Uterus (tissue), 3 donors: ENCODE measurements at regions not wholly inside any gene's neighbourhood (a gene's known extent, or its start where the extent isn't known, plus 50 kb on each side); places are given as distances from the start of the nearest gene placed in this dataset.
"Not testable (repeated sequence)": the region's sequence is repeated elsewhere in the genome, so short reads cannot be mapped to it uniquely, and the experiment has no call there.

Source experiments
- DNase-seq, 2 donors: peaks; one replicate each; pipeline ENCODE4 v3.0.0-alpha.2; 2019 to 2020
- H3K27ac ChIP-seq, 2 donors: fragments of 200-600 bp; sonication (generic); 1 replicate in 1 of 2; 2 replicates in 1 of 2; pipeline ENCODE4 v1.5.1; 2016 to 2018
- H3K27me3 ChIP-seq, 2 donors: fragments of 200-600 bp; sonication (generic); one replicate each; pipeline ENCODE4 v1.5.1; 2018 to 2019; ENCODE audit warnings: control low read depth in 1 of 2
- H3K36me3 ChIP-seq, 2 donors: fragments of 200-600 bp; sonication (generic); one replicate each; pipeline ENCODE4 v1.5.1; 2019; ENCODE audit warnings: control low read depth in 1 of 2
- H3K4me1 ChIP-seq, 2 donors: fragments of 200-600 bp; sonication (generic); one replicate each; pipeline ENCODE4 v1.5.1; 2018 to 2019; ENCODE audit warnings: control low read depth in 1 of 2
- H3K4me3 ChIP-seq, 2 donors: fragments of 200-600 bp; sonication (generic); 1 replicate in 1 of 2; 2 replicates in 1 of 2; pipeline ENCODE4 v1.5.1; 2018 to 2019; ENCODE audit warnings: mild to moderate bottlenecking in 1 of 2
- H3K9me3 ChIP-seq, 2 donors: fragments of 200-600 bp; sonication (generic); one replicate each; pipeline ENCODE4 v1.5.1; 2019; ENCODE audit warnings: control low read depth in 1 of 2
- POLR2A ChIP-seq, 2 donors: fragments of 450-650 bp; IDR thresholded peaks; one replicate each; pipeline ENCODE4 v1.6.1; 2016; ENCODE audit warnings: antibody characterized with exemption in 2 of 2, mild to moderate bottlenecking in 1 of 2, moderate library complexity in 1 of 2
- intact Hi-C: fragments of 100-400 bp; cut with DNase I; formaldehyde crosslinking; loops from one replicate; pipeline ENCODE4 v1.15.1; 2023; ENCODE audit warnings: low total_unique reads
- TF ChIP-seq, protein P1 (sequence below), 4 experiments: fragments of 200-600 bp in 2 of 4; fragments of 450-650 bp in 2 of 4; sonication (generic) in 2 of 4; IDR thresholded peaks; one replicate each; pipeline ENCODE4 v1.5.1; 2016 to 2019; ENCODE audit warnings: antibody characterized with exemption in 4 of 4, mild to moderate bottlenecking in 2 of 4, moderate library complexity in 1 of 4
- donor health status: DM: yes; HTN: yes; CAD: no.

- Histone ChIP-seq H3K27me3 (no peaks in the 10 kb centered on the region), H3K36me3 (no peaks in the 10 kb centered on the region), H3K4me3 (no peak overlapping the region), H3K9me3 (no peaks in the 10 kb centered on the region), H3K4me1 (no peaks in the 10 kb centered on the region), H3K27ac (no peak overlapping the region)
- no peak for TF ChIP-seq POLR2A (IDR thresholded peaks at IDR 0.05)
- TF ChIP-seq, protein P1, sequence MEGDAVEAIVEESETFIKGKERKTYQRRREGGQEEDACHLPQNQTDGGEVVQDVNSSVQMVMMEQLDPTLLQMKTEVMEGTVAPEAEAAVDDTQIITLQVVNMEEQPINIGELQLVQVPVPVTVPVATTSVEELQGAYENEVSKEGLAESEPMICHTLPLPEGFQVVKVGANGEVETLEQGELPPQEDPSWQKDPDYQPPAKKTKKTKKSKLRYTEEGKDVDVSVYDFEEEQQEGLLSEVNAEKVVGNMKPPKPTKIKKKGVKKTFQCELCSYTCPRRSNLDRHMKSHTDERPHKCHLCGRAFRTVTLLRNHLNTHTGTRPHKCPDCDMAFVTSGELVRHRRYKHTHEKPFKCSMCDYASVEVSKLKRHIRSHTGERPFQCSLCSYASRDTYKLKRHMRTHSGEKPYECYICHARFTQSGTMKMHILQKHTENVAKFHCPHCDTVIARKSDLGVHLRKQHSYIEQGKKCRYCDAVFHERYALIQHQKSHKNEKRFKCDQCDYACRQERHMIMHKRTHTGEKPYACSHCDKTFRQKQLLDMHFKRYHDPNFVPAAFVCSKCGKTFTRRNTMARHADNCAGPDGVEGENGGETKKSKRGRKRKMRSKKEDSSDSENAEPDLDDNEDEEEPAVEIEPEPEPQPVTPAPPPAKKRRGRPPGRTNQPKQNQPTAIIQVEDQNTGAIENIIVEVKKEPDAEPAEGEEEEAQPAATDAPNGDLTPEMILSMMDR (IDR thresholded peaks at IDR 0.05) = no peak
- intact Hi-C loops = no loop called here
- DNase-seq = no peak
Observed at GRCh38 chr3:165946360-165946759, 109.1 kb upstream of the BCHE start.

DNA sequence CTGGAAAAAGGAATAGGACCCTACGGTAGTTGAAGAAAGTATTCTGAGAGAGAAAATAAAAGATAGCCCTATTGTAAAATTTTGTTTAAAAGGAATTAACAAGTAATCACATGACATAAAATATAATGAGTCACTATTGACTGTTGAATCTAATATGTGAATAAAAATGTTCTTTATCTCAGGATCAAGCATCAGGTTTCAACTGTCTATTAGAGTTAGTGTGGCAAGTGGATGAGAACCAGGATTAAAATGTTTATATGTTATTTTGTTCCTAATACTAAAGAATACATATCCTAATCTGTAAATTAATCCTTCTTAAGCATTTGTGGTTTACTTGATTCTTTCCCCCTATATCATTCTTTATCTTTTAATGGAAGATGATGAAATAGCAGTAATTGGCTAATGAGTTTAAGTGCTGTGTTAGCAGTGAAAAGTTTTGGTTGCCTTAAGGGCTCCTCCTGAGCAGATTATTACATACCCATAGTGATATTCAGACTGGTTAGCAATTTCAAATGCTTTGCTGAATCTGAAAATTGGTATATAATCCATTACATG, 101.8 kb upstream of the BCHE start:
- Histone ChIP-seq H3K27ac (no peak overlapping the region), H3K9me3 (no peaks in the 10 kb centered on the region), H3K4me3 (no peak overlapping the region), H3K36me3 (no peaks in the 10 kb centered on the region), H3K27me3 (no peaks in the 10 kb centered on the region), H3K4me1 (no peaks in the 10 kb centered on the region)
- intact Hi-C loops = no loop called here
- TF ChIP-seq, protein P1 (IDR thresholded peaks at IDR 0.05) = no peak
- no peak for TF ChIP-seq POLR2A (IDR thresholded peaks at IDR 0.05)
- no peak for DNase-seq

GRCh38 chr3:165936081-165936480, 98.9 kb upstream of the BCHE start:
- H3K27ac ChIP-seq, DNase-seq, H3K4me1 ChIP-seq, H3K27me3 ChIP-seq, H3K36me3 ChIP-seq, H3K4me3 ChIP-seq, intact Hi-C loops, H3K9me3 ChIP-seq: not testable (repeated sequence)

DNA sequence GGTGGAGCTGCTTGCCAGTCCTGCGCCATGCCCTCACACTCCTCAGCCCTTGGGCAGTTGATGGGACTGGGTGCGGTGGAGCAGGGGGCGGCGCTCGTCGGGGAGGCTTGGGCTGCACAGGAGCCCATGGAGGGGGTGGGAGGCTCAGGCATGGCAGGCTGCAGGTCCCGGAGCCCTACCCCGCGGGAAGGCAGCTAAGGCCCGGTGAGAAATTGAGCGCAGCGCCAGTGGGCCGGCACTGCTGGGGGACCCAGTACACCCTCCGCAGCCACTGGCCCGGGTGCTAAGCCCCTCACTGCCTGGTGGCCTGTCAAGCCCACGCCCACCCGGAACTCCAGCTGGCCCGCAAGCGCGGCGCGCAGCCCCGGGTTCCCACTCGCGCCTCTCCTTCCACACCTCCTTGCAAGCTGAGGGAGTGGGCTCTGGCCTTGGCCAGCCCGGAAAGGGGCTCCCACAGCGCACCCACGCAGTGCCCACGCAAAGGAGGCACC, 87.1 kb upstream of the BCHE start:
- H3K4me3 ChIP-seq, intact Hi-C loops, H3K27ac ChIP-seq, H3K9me3 ChIP-seq, H3K36me3 ChIP-seq, DNase-seq, H3K4me1 ChIP-seq, H3K27me3 ChIP-seq: not testable (repeated sequence)

DNA sequence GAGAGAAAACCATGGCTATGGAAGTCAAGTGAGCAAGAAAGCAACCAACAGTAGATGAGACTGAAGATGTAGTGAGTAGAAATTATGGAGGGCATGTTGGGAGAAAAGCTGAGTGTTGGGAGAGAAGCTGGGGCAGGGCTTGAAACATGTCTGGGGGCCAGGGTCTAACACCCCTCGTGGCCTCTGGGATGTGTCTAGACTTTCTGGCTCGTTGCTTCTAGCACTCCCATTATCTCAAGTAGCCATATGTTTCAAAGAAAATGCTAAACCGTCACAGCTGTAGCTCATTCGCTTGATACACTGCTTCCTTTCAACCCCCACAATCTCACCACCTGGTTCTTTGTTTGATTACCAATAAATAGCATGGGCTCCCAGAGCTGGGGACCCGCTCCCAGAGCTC, 83.8 kb upstream of the BCHE start:
- intact Hi-C loops = no loop called here
- Histone ChIP-seq H3K4me1 (no peaks in the 10 kb centered on the region), H3K9me3 (no peaks in the 10 kb centered on the region), H3K27me3 (no peaks in the 10 kb centered on the region), H3K4me3 (no peak overlapping the region), H3K36me3 (no peaks in the 10 kb centered on the region), H3K27ac (no peak overlapping the region)
- TF ChIP-seq, protein P1 (IDR thresholded peaks at IDR 0.05) = no peak
- no peak for TF ChIP-seq POLR2A (IDR thresholded peaks at IDR 0.05)
- no peak for DNase-seq

DNA sequence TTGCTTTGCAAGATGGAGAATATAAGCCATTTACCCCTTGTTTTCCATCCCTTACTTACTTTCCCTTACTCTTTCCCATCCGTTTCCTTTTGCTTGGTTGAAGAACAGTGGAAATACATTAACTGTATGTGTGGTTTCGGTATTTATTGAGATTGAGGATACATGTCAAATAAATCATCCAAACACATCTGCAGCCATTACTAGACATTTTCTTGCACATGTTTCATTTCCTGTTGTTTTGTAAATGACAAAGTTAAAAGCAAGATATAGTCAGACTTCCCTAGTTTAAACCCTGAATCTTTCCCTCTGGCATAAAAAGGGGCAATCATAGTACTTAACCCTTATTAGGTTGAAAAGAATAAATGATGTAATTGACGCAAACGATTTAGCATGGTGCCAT, 82.1 kb upstream of the BCHE start:
- no peaks in the 10 kb centered on the region for H3K27me3 ChIP-seq
- TF ChIP-seq, protein P1 (IDR thresholded peaks at IDR 0.05) = no peak
- TF ChIP-seq POLR2A (IDR thresholded peaks at IDR 0.05) = no peak
- H3K9me3 ChIP-seq = no peaks in the 10 kb centered on the region
- no peak overlapping the region for H3K4me3 ChIP-seq
- intact Hi-C loops = no loop called here
- H3K36me3 ChIP-seq = no peaks in the 10 kb centered on the region
- H3K4me1 ChIP-seq = no peaks in the 10 kb centered on the region
- no peak overlapping the region for H3K27ac ChIP-seq
- DNase-seq = no peak
